ENCODE measurements at regions not wholly inside any gene's neighbourhood (a gene's known extent, or its start where the extent isn't known, plus 50 kb on each side); places are given as distances from the start of the nearest gene placed in this dataset.

GRCh38 chr2:234436482-234436837, 60.4 kb downstream of the ARL4C start:
- no peaks in the 10 kb centered on the region for H3K27me3 ChIP-seq (ENCODE audit: insufficient read depth, low read depth, low read length)
- H3K9me3 ChIP-seq (ENCODE audit: low read length) = no peaks in the 10 kb centered on the region
- no peaks in the 10 kb centered on the region for H3K9me2 ChIP-seq (ENCODE audit: insufficient read depth, low read length)
- H3K4me3 ChIP-seq (ENCODE audit: low read length) = no peak overlapping the region
- no peak overlapping the region for H3K4me2 ChIP-seq (ENCODE audit: low read length)
- H3K36me3 ChIP-seq (ENCODE audit: insufficient read depth, low read length) = no peaks in the 10 kb centered on the region
- no peak overlapping the region for H3K27ac ChIP-seq (ENCODE audit: low read length)
- H2AFZ ChIP-seq (ENCODE audit: low read depth, low read length) = no peak overlapping the region
- no peak overlapping the region for H3K9ac ChIP-seq (ENCODE audit: low read length)
- H3K79me2 ChIP-seq (replicated peaks; ENCODE audit: insufficient read depth, low read length) = no peaks in the 10 kb centered on the region
- no peaks in the 10 kb centered on the region for H4K20me1 ChIP-seq (ENCODE audit: insufficient read depth)
- no peak for TF ChIP-seq SMC3 (conservative IDR thresholded peaks at IDR 0.05; ENCODE audit: poor library complexity)
- TF ChIP-seq MXI1 (conservative IDR thresholded peaks at IDR 0.05; ENCODE audit: poor library complexity, severe bottlenecking) = no peak
- H3F3A ChIP-seq (ENCODE audit: insufficient read depth, low read length, poor library complexity, severe bottlenecking) = no peaks in the 10 kb centered on the region

GRCh38 chr2:234435836-234436481, 60.9 kb downstream of the ARL4C start:
- Histone ChIP-seq H2AFZ (ENCODE audit: low read depth, low read length) (no peak overlapping the region), H3K9me3 (ENCODE audit: low read length) (no peaks in the 10 kb centered on the region), H3K4me3 (ENCODE audit: low read length) (no peak overlapping the region), H3K27me3 (ENCODE audit: insufficient read depth, low read depth, low read length) (no peaks in the 10 kb centered on the region), H4K20me1 (ENCODE audit: insufficient read depth) (no peaks in the 10 kb centered on the region), H3K9ac (ENCODE audit: low read length) (no peak overlapping the region), H3F3A (ENCODE audit: insufficient read depth, low read length, poor library complexity, severe bottlenecking) (no peaks in the 10 kb centered on the region), H3K36me3 (ENCODE audit: insufficient read depth, low read length) (no peaks in the 10 kb centered on the region), H3K27ac (ENCODE audit: low read length) (no peak overlapping the region), H3K4me2 (ENCODE audit: low read length) (no peak overlapping the region), H3K9me2 (ENCODE audit: insufficient read depth, low read length) (no peaks in the 10 kb centered on the region), H3K79me2 (replicated peaks; ENCODE audit: insufficient read depth, low read length) (no peaks in the 10 kb centered on the region)
- no peak for TF ChIP-seq EP300 (conservative IDR thresholded peaks at IDR 0.05; ENCODE audit: poor library complexity, severe bottlenecking)
- no peak for TF ChIP-seq TAF1 (IDR thresholded peaks at IDR 0.05; ENCODE audit: low read depth)
- TF ChIP-seq MXI1 (conservative IDR thresholded peaks at IDR 0.05; ENCODE audit: poor library complexity, severe bottlenecking) = no peak
- TF ChIP-seq REST (IDR thresholded peaks at IDR 0.05; ENCODE audit: borderline replicate concordance) = no peak
- no peak for TF ChIP-seq RAD21 (conservative IDR thresholded peaks at IDR 0.05)
- no peak for TF ChIP-seq CTCF (IDR thresholded peaks at IDR 0.05; ENCODE audit: poor library complexity, severe bottlenecking)
- no peak for TF ChIP-seq POLR2AphosphoS5 (IDR thresholded peaks at IDR 0.05)
- TF ChIP-seq SMC3 (conservative IDR thresholded peaks at IDR 0.05; ENCODE audit: poor library complexity) = no peak

- Histone ChIP-seq H4K20me1 (ENCODE audit: insufficient read depth) (no peaks in the 10 kb centered on the region), H3K4me2 (ENCODE audit: low read length) (no peak overlapping the region), H3K36me3 (ENCODE audit: insufficient read depth, low read length) (no peaks in the 10 kb centered on the region), H3K27me3 (ENCODE audit: insufficient read depth, low read depth, low read length) (no peaks in the 10 kb centered on the region), H3F3A (ENCODE audit: insufficient read depth, low read length, poor library complexity, severe bottlenecking) (no peaks in the 10 kb centered on the region), H2AFZ (ENCODE audit: low read depth, low read length) (no peak overlapping the region), H3K9me3 (ENCODE audit: low read length) (no peaks in the 10 kb centered on the region), H3K4me3 (ENCODE audit: low read length) (no peak overlapping the region), H3K27ac (ENCODE audit: low read length) (no peak overlapping the region), H3K79me2 (replicated peaks; ENCODE audit: insufficient read depth, low read length) (no peaks in the 10 kb centered on the region), H3K9me2 (ENCODE audit: insufficient read depth, low read length) (no peaks in the 10 kb centered on the region), H3K9ac (ENCODE audit: low read length) (no peak overlapping the region)
- TF ChIP-seq CTCF (IDR thresholded peaks at IDR 0.05; ENCODE audit: poor library complexity, severe bottlenecking) = no peak
- TF ChIP-seq RAD21 (conservative IDR thresholded peaks at IDR 0.05) = no peak
- no peak for TF ChIP-seq EP300 (conservative IDR thresholded peaks at IDR 0.05; ENCODE audit: poor library complexity, severe bottlenecking)
- TF ChIP-seq MXI1 (conservative IDR thresholded peaks at IDR 0.05; ENCODE audit: poor library complexity, severe bottlenecking) = no peak
- TF ChIP-seq POLR2AphosphoS5 (IDR thresholded peaks at IDR 0.05) = no peak
- TF ChIP-seq REST (IDR thresholded peaks at IDR 0.05; ENCODE audit: borderline replicate concordance) = no peak
- TF ChIP-seq TAF1 (IDR thresholded peaks at IDR 0.05; ENCODE audit: low read depth) = no peak
- no peak for TF ChIP-seq SMC3 (conservative IDR thresholded peaks at IDR 0.05; ENCODE audit: poor library complexity)
- no peak for TF ChIP-seq EZH2 (IDR thresholded peaks at IDR 0.05; ENCODE audit: borderline replicate concordance, insufficient read depth, low read length, poor library complexity, severe bottlenecking)
Observed at GRCh38 chr2:234433201-234433600, 63.7 kb downstream of the ARL4C start.
